NCI-H2196 (cell line): ENCODE measurements at regions not wholly inside any gene's neighbourhood (a gene's known extent, or its start where the extent isn't known, plus 50 kb on each side); places are given as distances from the start of the nearest gene placed in this dataset.
"Not testable (repeated sequence)": the region's sequence is repeated elsewhere in the genome, so short reads cannot be mapped to it uniquely, and the experiment has no call there.

Experiments used
- DNase-seq: peaks from one replicate; lab custom pipeline; 2025; ENCODE audit not compliant: unreplicated experiment; lab: John Stamatoyannopoulos, UW

- not testable (repeated sequence) for DNase-seq
Observed at GRCh38 chr5:108532129-108532445, 150.2 kb upstream of the FBXL17 start.

- no peak for DNase-seq
Observed at GRCh38 chr5:108531367-108532128, 149.7 kb upstream of the FBXL17 start.

- no peak for DNase-seq
Observed at GRCh38 chr5:108530706-108531105, 148.8 kb upstream of the FBXL17 start.

GRCh38 chr5:108529381-108529780 lies 147.5 kb upstream of the FBXL17 start:
- DNase-seq = no peak

- DNase-seq = no peak
Observed at GRCh38 chr5:108528655-108529054, 146.8 kb upstream of the FBXL17 start.

GRCh38 chr5:108524564-108524963 lies 142.7 kb upstream of the FBXL17 start:
- no peak for DNase-seq

- no peak for DNase-seq
Observed at GRCh38 chr5:108523360-108523759, 141.5 kb upstream of the FBXL17 start.

GRCh38 chr5:108521841-108522506 lies 140.1 kb upstream of the FBXL17 start:
- peak; percentile 28 for DNase-seq

GRCh38 chr5:108521011-108521700 lies 139.3 kb upstream of the FBXL17 start:
- no peak for DNase-seq

- no peak for DNase-seq
Observed at GRCh38 chr5:108516785-108517184, 134.9 kb upstream of the FBXL17 start.

- no peak for DNase-seq
Observed at GRCh38 chr5:108515517-108516105, 133.7 kb upstream of the FBXL17 start.

- no peak for DNase-seq
Observed at GRCh38 chr5:108508979-108509378, 127.1 kb upstream of the FBXL17 start.

GRCh38 chr5:108507631-108508030 lies 125.7 kb upstream of the FBXL17 start:
- no peak for DNase-seq

- no peak for DNase-seq
Observed at GRCh38 chr5:108505608-108506007, 123.7 kb upstream of the FBXL17 start.

GRCh38 chr5:108504974-108505373 lies 123.1 kb upstream of the FBXL17 start:
- DNase-seq = no peak

GRCh38 chr5:108503986-108504385 lies 122.1 kb upstream of the FBXL17 start:
- DNase-seq = no peak

GRCh38 chr5:108495615-108496014 lies 113.7 kb upstream of the FBXL17 start:
- not testable (repeated sequence) for DNase-seq

- no peak for DNase-seq
Observed at GRCh38 chr5:108487951-108488350, 106.1 kb upstream of the FBXL17 start.

- DNase-seq = no peak
Observed at GRCh38 chr5:108484035-108484434, 102.1 kb upstream of the FBXL17 start.

GRCh38 chr5:108481355-108481931 lies 99.5 kb upstream of the FBXL17 start:
- DNase-seq = peak; percentile 28

GRCh38 chr5:108472237-108472636 lies 90.3 kb upstream of the FBXL17 start:
- DNase-seq = no peak
